OCI-LY7 (cell line): ENCODE measurements at regions not wholly inside any gene's neighbourhood (a gene's known extent, or its start where the extent isn't known, plus 50 kb on each side); places are given as distances from the start of the nearest gene placed in this dataset.

ENCODE experiments used
- BruUV-seq: library from RNA; stranded (reverse); fragments of 400-500 nt; replicated peaks from 2 replicates; lab custom pipeline; 2021; lab: Mats Ljungman, UMichigan
- CTCF ChIA-PET: fragments of 300-600 bp; sonication (Branson Sonifier 250); formaldehyde crosslinking; loops from one replicate; lab custom pipeline; 2022; ENCODE audit warnings: antibody characterized with exemption; ENCODE audit not compliant: unreplicated experiment; lab: Charles Lee
- POLR2A ChIA-PET: fragments of 300-600 bp; sonication (Branson Sonifier 250); formaldehyde crosslinking; loops from one replicate; lab custom pipeline; 2022; ENCODE audit warnings: antibody characterized with exemption; lab: Charles Lee
- DNase-seq: peaks from one replicate; pipeline ENCODE4 v3.0.0-alpha.2; 2015; ENCODE audit warnings: low spot score
- H2AFZ ChIP-seq: fragments of 200-600 bp; sonication (generic), shearing (Covaris generic); 2 replicates; pipeline ENCODE4 v1.6.1; 2014; ENCODE audit warnings: mild to moderate bottlenecking, antibody characterized with exemption, low read length, moderate library complexity
- H3K27ac ChIP-seq: fragments of 200-600 bp; sonication (generic); 2 replicates; pipeline ENCODE4 v1.5.1; 2014; ENCODE audit warnings: mixed run types, low read depth, mild to moderate bottlenecking, moderate library complexity, low read length, inconsistent platforms; ENCODE audit not compliant: poor library complexity, severe bottlenecking
- H3K36me3 ChIP-seq: fragments of 200-600 bp; sonication (generic); 2 replicates; pipeline ENCODE4 v1.6.1; 2014; ENCODE audit warnings: mild to moderate bottlenecking, antibody characterized with exemption, low read length, moderate library complexity, mixed read lengths; ENCODE audit not compliant: insufficient read depth
- H3K4me1 ChIP-seq: fragments of 200-600 bp; sonication (generic); 2 replicates; pipeline ENCODE4 v1.5.1; 2014; ENCODE audit warnings: mild to moderate bottlenecking, low read length; ENCODE audit not compliant: insufficient read depth, poor library complexity, severe bottlenecking
- H3K4me2 ChIP-seq: fragments of 200-600 bp; sonication (generic); 2 replicates; pipeline ENCODE4 v1.6.1; 2014; ENCODE audit warnings: mild to moderate bottlenecking, low read length
- H3K4me3 ChIP-seq: fragments of 200-600 bp; sonication (generic); 2 replicates; pipeline ENCODE4 v1.5.1; 2014; ENCODE audit warnings: mild to moderate bottlenecking, low read depth, low read length; ENCODE audit not compliant: poor library complexity, severe bottlenecking
- H3K79me2 ChIP-seq: fragments of 200-600 bp; sonication (generic); 2 replicates; pipeline ENCODE4 v1.6.1; 2016; ENCODE audit warnings: low read depth, mild to moderate bottlenecking, low read length, moderate library complexity, mixed read lengths; ENCODE audit not compliant: insufficient read depth
- H3K9me2 ChIP-seq: fragments of 200-600 bp; sonication (generic); 2 replicates; pipeline ENCODE4 v1.6.1; 2016; ENCODE audit warnings: mild to moderate bottlenecking, low read length, mixed read lengths; ENCODE audit not compliant: insufficient read depth
- H3K9me3 ChIP-seq: fragments of 200-600 bp; sonication (generic); 2 replicates; pipeline ENCODE4 v1.6.1; 2014; ENCODE audit warnings: mild to moderate bottlenecking, mixed run types, low read length, mixed read lengths
- H4K20me1 ChIP-seq: fragments of 200-600 bp; sonication (generic); 2 replicates; pipeline ENCODE4 v1.6.1; 2014; ENCODE audit warnings: mild to moderate bottlenecking, antibody characterized with exemption, low read length, moderate library complexity, mixed read lengths; ENCODE audit not compliant: insufficient read depth
- EZH2phosphoT487 ChIP-seq: fragments of 200-600 bp; sonication (generic); IDR thresholded peaks from 2 replicates; pipeline ENCODE4 v1.6.1; 2018; ENCODE audit warnings: low read depth, borderline replicate concordance, mild to moderate bottlenecking, mixed run types, antibody characterized with exemption, low read length, moderate library complexity, mixed read lengths
- intact Hi-C: fragments of 100-400 bp; cut with micrococcal nuclease; formaldehyde crosslinking; loops from one replicate; pipeline ENCODE4 v1.10.0; 2022; ENCODE audit not compliant: unreplicated experiment
- TF ChIP-seq, protein P1 (sequence below): fragments of 200-600 bp; sonication (generic); conservative IDR thresholded peaks from 2 replicates; pipeline ENCODE4 v1.5.1; 2014; ENCODE audit warnings: mild to moderate bottlenecking, antibody characterized with exemption, low read length, moderate library complexity, mixed read lengths

GRCh38 chr9:107210775-107211174 lies 72.3 kb upstream of the RAD23B start:
- ChIA-PET POLR2A (no interaction called here), CTCF (no interaction called here)
- H4K20me1 ChIP-seq = no peaks in the 10 kb centered on the region
- H2AFZ ChIP-seq = no peak overlapping the region
- TF ChIP-seq, protein P1, sequence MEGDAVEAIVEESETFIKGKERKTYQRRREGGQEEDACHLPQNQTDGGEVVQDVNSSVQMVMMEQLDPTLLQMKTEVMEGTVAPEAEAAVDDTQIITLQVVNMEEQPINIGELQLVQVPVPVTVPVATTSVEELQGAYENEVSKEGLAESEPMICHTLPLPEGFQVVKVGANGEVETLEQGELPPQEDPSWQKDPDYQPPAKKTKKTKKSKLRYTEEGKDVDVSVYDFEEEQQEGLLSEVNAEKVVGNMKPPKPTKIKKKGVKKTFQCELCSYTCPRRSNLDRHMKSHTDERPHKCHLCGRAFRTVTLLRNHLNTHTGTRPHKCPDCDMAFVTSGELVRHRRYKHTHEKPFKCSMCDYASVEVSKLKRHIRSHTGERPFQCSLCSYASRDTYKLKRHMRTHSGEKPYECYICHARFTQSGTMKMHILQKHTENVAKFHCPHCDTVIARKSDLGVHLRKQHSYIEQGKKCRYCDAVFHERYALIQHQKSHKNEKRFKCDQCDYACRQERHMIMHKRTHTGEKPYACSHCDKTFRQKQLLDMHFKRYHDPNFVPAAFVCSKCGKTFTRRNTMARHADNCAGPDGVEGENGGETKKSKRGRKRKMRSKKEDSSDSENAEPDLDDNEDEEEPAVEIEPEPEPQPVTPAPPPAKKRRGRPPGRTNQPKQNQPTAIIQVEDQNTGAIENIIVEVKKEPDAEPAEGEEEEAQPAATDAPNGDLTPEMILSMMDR = no peak
- no peak for TF ChIP-seq EZH2phosphoT487
- H3K36me3 ChIP-seq = no peaks in the 10 kb centered on the region
- H3K4me3 ChIP-seq = no peak overlapping the region
- no peak overlapping the region for H3K4me2 ChIP-seq
- no TSS peak for BruUV-seq
- H3K9me3 ChIP-seq = no peaks in the 10 kb centered on the region
- H3K9me2 ChIP-seq = no peaks in the 10 kb centered on the region
- no peaks in the 10 kb centered on the region for H3K4me1 ChIP-seq
- intact Hi-C loops = no loop called here
- no peak for DNase-seq
- H3K27ac ChIP-seq = no peak overlapping the region
- H3K79me2 ChIP-seq = no peaks in the 10 kb centered on the region

- Histone ChIP-seq H3K79me2 (no peaks in the 10 kb centered on the region), H2AFZ (no peak overlapping the region), H3K36me3 (no peaks in the 10 kb centered on the region), H3K9me3 (no peaks in the 10 kb centered on the region), H3K9me2 (no peaks in the 10 kb centered on the region), H3K4me2 (no peak overlapping the region), H3K4me3 (no peak overlapping the region), H3K27ac (no peak overlapping the region), H3K4me1 (no peaks in the 10 kb centered on the region), H4K20me1 (no peaks in the 10 kb centered on the region)
- no peak for DNase-seq
- POLR2A ChIA-PET = interaction anchor here (0.5 kb wide), 1 partner anchor 1348 kb away, joined by 3 read pairs; no protein-coding TSS in a partner anchor
- intact Hi-C loops = no loop called here
- no TSS peak for BruUV-seq
- CTCF ChIA-PET = no interaction called here
- TF ChIP-seq EZH2phosphoT487 = no peak
- TF ChIP-seq, protein P1 = no peak
Measured at GRCh38 chr9:107211284-107211923, 71.7 kb upstream of the RAD23B start.

- H4K20me1 ChIP-seq = no peaks in the 10 kb centered on the region
- H3K36me3 ChIP-seq = no peaks in the 10 kb centered on the region
- no peak overlapping the region for H3K4me2 ChIP-seq
- ChIA-PET CTCF (no interaction called here), POLR2A (no interaction called here)
- H3K27ac ChIP-seq = no peak overlapping the region
- no peak for TF ChIP-seq EZH2phosphoT487
- TF ChIP-seq, protein P1 = no peak
- H2AFZ ChIP-seq = no peak overlapping the region
- BruUV-seq = no TSS peak
- no peaks in the 10 kb centered on the region for H3K4me1 ChIP-seq
- DNase-seq = no peak
- no peaks in the 10 kb centered on the region for H3K9me3 ChIP-seq
- no peaks in the 10 kb centered on the region for H3K9me2 ChIP-seq
- intact Hi-C loops = no loop called here
- no peaks in the 10 kb centered on the region for H3K79me2 ChIP-seq
- no peak overlapping the region for H3K4me3 ChIP-seq
Measured at GRCh38 chr9:107212613-107213012, 70.5 kb upstream of the RAD23B start.
